ENCODE measurements at regions not wholly inside any gene's neighbourhood (a gene's known extent, or its start where the extent isn't known, plus 50 kb on each side); places are given as distances from the start of the nearest gene placed in this dataset.

- no peak for DNase-seq
Measured at GRCh38 chr6:47924001-47924400, 142.2 kb downstream of the OPN5 start.

- DNase-seq = no peak
Measured at GRCh38 chr6:47922391-47922790, 140.6 kb downstream of the OPN5 start.

GRCh38 chr6:47919875-47920274 lies 138.0 kb downstream of the OPN5 start:
- DNase-seq = no peak

DNA sequence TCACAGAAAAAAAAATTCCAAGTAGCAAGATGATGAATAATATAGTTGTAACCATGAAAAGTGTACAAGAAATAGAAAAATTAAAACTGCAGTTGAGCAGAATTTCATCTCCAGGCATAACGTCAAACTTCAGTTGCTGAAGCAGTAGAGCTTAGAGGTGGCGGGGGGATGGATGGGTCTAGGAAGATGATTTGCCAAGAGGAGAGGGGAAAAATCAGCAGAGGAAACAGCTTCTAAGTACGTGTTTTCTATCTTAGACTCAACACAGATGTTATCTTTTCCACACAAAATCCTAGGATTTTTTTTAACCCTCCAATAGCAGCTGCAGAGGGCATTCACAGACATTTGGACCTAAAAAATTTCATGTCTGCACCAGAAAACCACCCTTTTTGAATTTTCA lies 136.0 kb downstream of the OPN5 start:
- no peak for DNase-seq

- DNase-seq = no peak
Measured at GRCh38 chr6:47917202-47917601, 135.4 kb downstream of the OPN5 start.

DNA sequence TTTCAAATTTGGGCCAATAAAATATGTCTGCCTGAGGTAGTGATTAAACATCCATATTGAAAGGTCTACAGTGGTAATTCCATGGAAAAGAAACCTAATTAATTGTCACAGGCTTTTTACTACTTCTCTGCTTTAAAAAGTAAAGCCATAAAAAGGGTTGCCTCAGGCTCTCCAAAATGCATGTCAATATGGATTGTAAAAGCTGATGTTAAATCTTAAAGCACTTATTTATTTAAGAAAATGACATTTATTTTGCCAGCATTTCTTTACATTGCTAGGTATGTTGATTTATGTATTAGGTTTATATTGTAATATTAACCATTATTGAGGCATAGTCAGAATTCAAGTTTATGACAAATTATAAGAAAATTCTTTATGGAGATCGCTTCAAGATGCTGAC lies 133.2 kb downstream of the OPN5 start:
- no peak for DNase-seq

DNA sequence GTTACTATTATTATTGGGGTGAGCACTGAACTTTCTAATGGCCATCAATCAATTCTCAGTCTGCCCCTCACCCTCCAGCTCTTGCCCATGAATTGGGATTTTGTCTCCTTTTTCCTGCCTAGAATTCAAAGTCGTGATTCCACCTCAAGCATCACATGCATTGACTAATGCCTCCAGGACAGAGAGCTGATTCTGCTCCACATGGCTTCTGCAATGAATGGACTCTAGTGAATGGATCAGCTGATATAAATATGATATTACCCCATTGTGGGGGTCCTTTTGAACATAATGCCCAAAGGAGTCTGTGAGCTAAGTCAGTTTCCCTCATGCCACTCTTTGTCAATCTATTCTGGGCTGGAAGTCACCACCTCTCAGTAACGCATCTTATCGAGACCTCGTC lies 126.4 kb downstream of the OPN5 start:
- no peak for DNase-seq

DNA sequence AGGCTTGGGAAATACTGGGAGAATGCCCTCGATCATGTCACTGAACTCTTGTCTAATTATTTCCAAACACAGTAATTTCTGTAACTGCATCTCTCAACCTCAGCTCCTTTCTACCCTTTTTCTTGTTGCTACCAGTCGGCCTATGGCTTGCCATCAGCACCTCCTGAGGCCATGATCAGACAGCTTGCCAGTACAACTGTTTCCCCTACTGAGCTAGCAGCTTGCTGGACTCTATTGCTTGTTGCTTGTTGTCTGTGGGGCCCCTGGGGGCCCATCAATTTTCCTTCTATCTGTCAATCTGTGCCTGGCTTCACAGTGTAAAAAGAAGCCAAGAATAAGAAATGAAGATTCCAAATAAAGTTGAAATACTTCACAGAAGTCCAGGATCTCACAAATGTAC lies 123.9 kb downstream of the OPN5 start:
- no peak for DNase-seq

DNA sequence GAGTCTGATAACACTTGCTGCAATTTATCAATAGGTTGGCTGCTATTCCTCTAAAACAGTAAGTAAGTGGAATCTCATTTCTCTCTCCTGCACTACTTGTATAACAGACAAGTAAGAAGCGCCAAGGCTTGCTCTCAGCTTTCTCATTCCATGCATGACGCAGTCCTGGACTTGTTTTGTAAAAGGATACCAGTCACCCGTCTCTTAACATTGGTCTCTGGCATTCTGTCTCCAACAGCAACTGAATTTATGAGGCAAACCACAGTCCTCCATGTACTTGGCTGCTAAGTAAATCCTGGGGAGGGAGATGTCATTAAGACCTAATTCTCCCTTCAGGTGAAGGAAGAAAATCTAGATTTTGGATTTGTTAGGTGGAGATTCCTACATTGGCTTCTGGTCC lies 115.4 kb downstream of the OPN5 start:
- no peak for DNase-seq

GRCh38 chr6:47890326-47890875 lies 108.6 kb downstream of the OPN5 start:
- DNase-seq = no peak

- no peak for DNase-seq
Measured at GRCh38 chr6:47879015-47879414, 97.2 kb downstream of the OPN5 start.
